Memory B cell (primary cell): ENCODE measurements at regions not wholly inside any gene's neighbourhood (a gene's known extent, or its start where the extent isn't known, plus 50 kb on each side); places are given as distances from the start of the nearest gene placed in this dataset.

Experiments
- ATAC-seq: fragments of 150-1000 bp; cut with Tn5 transposase; 2 replicates; pipeline ENCODE4 v1.10.0; 2021; ENCODE audit warnings: low read depth, mild to moderate bottlenecking, moderate library complexity
- DNase-seq, 2 donors: peaks; one replicate each; pipeline ENCODE4 v3.0.0; 2022; ENCODE audit warnings: low spot score in 2 of 2
- H3K27ac Mint-ChIP-seq: one replicate; pipeline ENCODE4 v1.8.0; 2022; ENCODE audit warnings: mild to moderate bottlenecking, moderate library complexity, mixed read lengths
- H3K27me3 Mint-ChIP-seq: one replicate; pipeline ENCODE4 v1.8.0; 2022; ENCODE audit warnings: mixed read lengths
- H3K36me3 Mint-ChIP-seq: one replicate; pipeline ENCODE4 v1.8.0; 2022; ENCODE audit warnings: mild to moderate bottlenecking, mixed read lengths
- H3K4me1 Mint-ChIP-seq: one replicate; pipeline ENCODE4 v1.8.0; 2022; ENCODE audit warnings: mixed read lengths
- H3K4me3 Mint-ChIP-seq: one replicate; pipeline ENCODE4 v1.8.0; 2022; ENCODE audit warnings: mild to moderate bottlenecking, moderate library complexity, mixed read lengths
- H3K9me3 Mint-ChIP-seq: one replicate; pipeline ENCODE4 v1.8.0; 2022; ENCODE audit warnings: mixed read lengths

DNA sequence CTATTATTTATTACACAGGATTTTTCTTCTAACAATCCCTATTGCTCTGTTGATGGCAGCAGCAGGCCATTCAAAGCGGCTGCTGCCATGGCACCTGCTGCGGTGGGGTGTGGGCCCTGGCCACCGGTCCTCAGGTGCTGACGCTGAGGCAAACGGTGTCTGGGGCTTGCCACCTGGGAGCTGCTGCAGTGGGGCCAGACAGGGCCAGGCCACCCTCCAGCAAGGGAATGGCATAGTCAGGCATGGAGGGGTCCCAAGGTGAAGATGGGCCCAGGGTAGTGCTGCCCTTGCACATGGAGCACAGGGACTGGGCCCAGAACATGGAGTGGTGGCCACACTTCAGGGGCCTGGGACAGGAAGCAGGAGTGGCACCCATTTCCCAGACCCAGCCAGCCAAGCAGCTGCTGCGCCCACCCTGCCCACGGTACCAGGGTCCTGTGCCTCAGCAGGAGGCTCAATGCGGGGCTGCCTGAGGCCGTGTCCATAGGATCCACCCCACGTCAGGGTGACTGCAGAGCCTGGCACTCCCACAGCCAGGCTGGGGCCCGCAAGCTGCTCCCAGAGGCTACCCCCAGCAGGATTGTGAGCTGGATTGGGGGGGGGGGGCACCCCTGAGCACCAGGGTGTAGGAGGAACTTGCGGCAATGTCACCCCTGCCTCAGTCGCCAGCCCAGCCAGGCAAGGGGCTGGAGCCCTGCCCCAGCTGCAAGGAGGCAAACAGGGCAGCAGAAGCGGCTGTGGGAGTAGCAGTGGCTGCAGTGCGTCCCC, 53.9 kb upstream of the KRTAP11-1 start:
- H3K4me3 Mint-ChIP-seq, result no peak overlapping the region
- H3K36me3 Mint-ChIP-seq, result no peaks in the 10 kb centered on the region
- H3K9me3 Mint-ChIP-seq, result peaks cover 3% of the 10 kb centered on the region
- no peaks in the 10 kb centered on the region for H3K4me1 Mint-ChIP-seq
- no peaks in the 10 kb centered on the region for H3K27me3 Mint-ChIP-seq
- no peak overlapping the region for H3K27ac Mint-ChIP-seq
- no peak for ATAC-seq
- DNase-seq, result no peak

DNA sequence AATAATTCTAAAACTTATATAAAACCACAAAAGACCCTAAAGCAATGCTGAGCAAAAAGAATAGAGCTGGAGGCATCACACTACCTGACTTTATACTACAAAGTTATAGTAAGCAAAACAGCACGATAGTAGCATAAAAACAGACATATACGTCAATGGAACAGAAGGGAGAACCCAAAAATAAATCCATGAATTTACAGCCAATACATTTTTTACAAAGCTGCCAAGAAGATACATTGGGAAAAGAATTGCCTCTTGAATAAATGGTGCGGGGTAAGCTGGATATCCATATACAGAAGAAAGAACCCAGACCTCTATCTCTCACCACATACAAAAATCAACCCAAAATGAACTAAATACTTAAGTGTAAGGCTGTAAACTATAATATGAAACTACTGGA, 51.3 kb upstream of the KRTAP11-1 start:
- Mint-ChIP-seq H3K27me3 (no peaks in the 10 kb centered on the region), H3K4me3 (no peak overlapping the region), H3K36me3 (no peaks in the 10 kb centered on the region), H3K4me1 (no peaks in the 10 kb centered on the region), H3K9me3 (peaks cover 7% of the 10 kb centered on the region), H3K27ac (no peak overlapping the region)
- DNase-seq (no peak), ATAC-seq (no peak)
